ENCODE measurements at regions not wholly inside any gene's neighbourhood (a gene's known extent, or its start where the extent isn't known, plus 50 kb on each side); places are given as distances from the start of the nearest gene placed in this dataset.
"Not testable (repeated sequence)": the region's sequence is repeated elsewhere in the genome, so short reads cannot be mapped to it uniquely, and the experiment has no call there.

- Histone ChIP-seq H3K27me3 (ENCODE audit: insufficient read depth, low read length) (peaks cover 9% of the 10 kb centered on the region), H3K36me3 (ENCODE audit: insufficient read depth, low read length) (no peaks in the 10 kb centered on the region), H3K9me3 (ENCODE audit: insufficient read depth, low read depth, low read length) (no peaks in the 10 kb centered on the region), H3K4me3 (ENCODE audit: insufficient read depth, low read depth, low read length) (no peak overlapping the region), H3K4me1 (ENCODE audit: insufficient read depth, low read length) (no peaks in the 10 kb centered on the region), H3K4me2 (ENCODE audit: low read length) (no peak overlapping the region), H3K79me2 (ENCODE audit: insufficient read depth, low read length) (no peaks in the 10 kb centered on the region), H3K27ac (ENCODE audit: low read depth, low read length) (no peak overlapping the region), H4K20me1 (ENCODE audit: insufficient read depth, low read length) (no peaks in the 10 kb centered on the region), H2AFZ (ENCODE audit: low read depth, low read length) (no peak overlapping the region), H3K9ac (ENCODE audit: low read length) (no peak overlapping the region)
- peaks cover 34% of the 10 kb centered on the region for H3K27me3 Mint-ChIP-seq (ENCODE audit: low read depth, unreplicated experiment)
- peaks cover 6% of the 10 kb centered on the region for H3K4me1 Mint-ChIP-seq (ENCODE audit: low read depth, unreplicated experiment)
- peaks cover 2% of the 10 kb centered on the region for H3K9me3 Mint-ChIP-seq (ENCODE audit: unreplicated experiment)
- DNase-seq (ENCODE audit: low read depth) (no peak), FAIRE-seq (no peak)
- H3K4me3 Mint-ChIP-seq (ENCODE audit: unreplicated experiment): no peak overlapping the region
- no peaks in the 10 kb centered on the region for H3K36me3 Mint-ChIP-seq (ENCODE audit: low read depth, unreplicated experiment)
- H3K27ac Mint-ChIP-seq (ENCODE audit: unreplicated experiment): no peak overlapping the region
- TF ChIP-seq, protein P1, sequence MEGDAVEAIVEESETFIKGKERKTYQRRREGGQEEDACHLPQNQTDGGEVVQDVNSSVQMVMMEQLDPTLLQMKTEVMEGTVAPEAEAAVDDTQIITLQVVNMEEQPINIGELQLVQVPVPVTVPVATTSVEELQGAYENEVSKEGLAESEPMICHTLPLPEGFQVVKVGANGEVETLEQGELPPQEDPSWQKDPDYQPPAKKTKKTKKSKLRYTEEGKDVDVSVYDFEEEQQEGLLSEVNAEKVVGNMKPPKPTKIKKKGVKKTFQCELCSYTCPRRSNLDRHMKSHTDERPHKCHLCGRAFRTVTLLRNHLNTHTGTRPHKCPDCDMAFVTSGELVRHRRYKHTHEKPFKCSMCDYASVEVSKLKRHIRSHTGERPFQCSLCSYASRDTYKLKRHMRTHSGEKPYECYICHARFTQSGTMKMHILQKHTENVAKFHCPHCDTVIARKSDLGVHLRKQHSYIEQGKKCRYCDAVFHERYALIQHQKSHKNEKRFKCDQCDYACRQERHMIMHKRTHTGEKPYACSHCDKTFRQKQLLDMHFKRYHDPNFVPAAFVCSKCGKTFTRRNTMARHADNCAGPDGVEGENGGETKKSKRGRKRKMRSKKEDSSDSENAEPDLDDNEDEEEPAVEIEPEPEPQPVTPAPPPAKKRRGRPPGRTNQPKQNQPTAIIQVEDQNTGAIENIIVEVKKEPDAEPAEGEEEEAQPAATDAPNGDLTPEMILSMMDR (IDR thresholded peaks at IDR 0.05; ENCODE audit: insufficient read depth, low read depth, low read length): no peak
- no peak for TF ChIP-seq EZH2 (IDR thresholded peaks at IDR 0.05; ENCODE audit: insufficient read depth, low read length)
These were observed 142.6 kb upstream of the PROK2 start for GRCh38 chr3:71927505-71928066.

- no peak overlapping the region for H3K27ac ChIP-seq (ENCODE audit: low read depth, low read length)
- Mint-ChIP-seq H3K9me3 (ENCODE audit: unreplicated experiment) (peaks cover 2% of the 10 kb centered on the region), H3K4me3 (ENCODE audit: unreplicated experiment) (no peak overlapping the region), H3K27me3 (ENCODE audit: low read depth, unreplicated experiment) (peaks cover 34% of the 10 kb centered on the region), H3K4me1 (ENCODE audit: low read depth, unreplicated experiment) (peaks cover 6% of the 10 kb centered on the region), H3K27ac (ENCODE audit: unreplicated experiment) (no peak overlapping the region), H3K36me3 (ENCODE audit: low read depth, unreplicated experiment) (no peaks in the 10 kb centered on the region)
- H3K4me3 ChIP-seq (ENCODE audit: insufficient read depth, low read depth, low read length): no peak overlapping the region
- FAIRE-seq (no peak), DNase-seq (ENCODE audit: low read depth) (no peak)
- no peaks in the 10 kb centered on the region for H3K4me1 ChIP-seq (ENCODE audit: insufficient read depth, low read length)
- TF ChIP-seq, protein P1 (IDR thresholded peaks at IDR 0.05; ENCODE audit: insufficient read depth, low read depth, low read length): no peak
- no peak for TF ChIP-seq EZH2 (IDR thresholded peaks at IDR 0.05; ENCODE audit: insufficient read depth, low read length)
- no peak overlapping the region for H3K4me2 ChIP-seq (ENCODE audit: low read length)
- no peaks in the 10 kb centered on the region for H3K9me3 ChIP-seq (ENCODE audit: insufficient read depth, low read depth, low read length)
- H3K36me3 ChIP-seq (ENCODE audit: insufficient read depth, low read length): no peaks in the 10 kb centered on the region
- no peaks in the 10 kb centered on the region for H3K79me2 ChIP-seq (ENCODE audit: insufficient read depth, low read length)
- H4K20me1 ChIP-seq (ENCODE audit: insufficient read depth, low read length): no peaks in the 10 kb centered on the region
- H3K9ac ChIP-seq (ENCODE audit: low read length): no peak overlapping the region
- H2AFZ ChIP-seq (ENCODE audit: low read depth, low read length): no peak overlapping the region
- peaks cover 9% of the 10 kb centered on the region for H3K27me3 ChIP-seq (ENCODE audit: insufficient read depth, low read length)
These were observed 141.7 kb upstream of the PROK2 start for GRCh38 chr3:71926616-71927015.

- no peaks in the 10 kb centered on the region for H3K36me3 Mint-ChIP-seq (ENCODE audit: low read depth, unreplicated experiment)
- DNase-seq (ENCODE audit: low read depth) (no peak), FAIRE-seq (no peak)
- no peak overlapping the region for H3K27ac Mint-ChIP-seq (ENCODE audit: unreplicated experiment)
- H3K4me1 Mint-ChIP-seq (ENCODE audit: low read depth, unreplicated experiment): peaks cover 6% of the 10 kb centered on the region
- Histone ChIP-seq H3K4me2 (ENCODE audit: low read length) (no peak overlapping the region), H3K9ac (ENCODE audit: low read length) (no peak overlapping the region), H3K36me3 (ENCODE audit: insufficient read depth, low read length) (no peaks in the 10 kb centered on the region), H3K4me3 (ENCODE audit: insufficient read depth, low read depth, low read length) (no peak overlapping the region), H3K27ac (ENCODE audit: low read depth, low read length) (no peak overlapping the region), H3K79me2 (ENCODE audit: insufficient read depth, low read length) (no peaks in the 10 kb centered on the region), H3K9me3 (ENCODE audit: insufficient read depth, low read depth, low read length) (no peaks in the 10 kb centered on the region), H4K20me1 (ENCODE audit: insufficient read depth, low read length) (no peaks in the 10 kb centered on the region), H2AFZ (ENCODE audit: low read depth, low read length) (no peak overlapping the region), H3K4me1 (ENCODE audit: insufficient read depth, low read length) (no peaks in the 10 kb centered on the region), H3K27me3 (ENCODE audit: insufficient read depth, low read length) (peaks cover 11% of the 10 kb centered on the region)
- no peak overlapping the region for H3K4me3 Mint-ChIP-seq (ENCODE audit: unreplicated experiment)
- H3K27me3 Mint-ChIP-seq (ENCODE audit: low read depth, unreplicated experiment): peaks cover 34% of the 10 kb centered on the region
- H3K9me3 Mint-ChIP-seq (ENCODE audit: unreplicated experiment): peaks cover 2% of the 10 kb centered on the region
- TF ChIP-seq EZH2 (IDR thresholded peaks at IDR 0.05; ENCODE audit: insufficient read depth, low read length): no peak
- TF ChIP-seq, protein P1 (IDR thresholded peaks at IDR 0.05; ENCODE audit: insufficient read depth, low read depth, low read length): peak; percentile 20
These were observed 141.3 kb upstream of the PROK2 start for GRCh38 chr3:71926262-71926600.

- not testable (repeated sequence) for H4K20me1 ChIP-seq (ENCODE audit: insufficient read depth, low read length); H3K27ac ChIP-seq (ENCODE audit: low read depth, low read length); H3K27ac Mint-ChIP-seq (ENCODE audit: unreplicated experiment); FAIRE-seq; H3K4me2 ChIP-seq (ENCODE audit: low read length); H3K9me3 ChIP-seq (ENCODE audit: insufficient read depth, low read depth, low read length); H3K9me3 Mint-ChIP-seq (ENCODE audit: unreplicated experiment); H3K36me3 ChIP-seq (ENCODE audit: insufficient read depth, low read length); H3K27me3 ChIP-seq (ENCODE audit: insufficient read depth, low read length); H2AFZ ChIP-seq (ENCODE audit: low read depth, low read length); H3K4me1 ChIP-seq (ENCODE audit: insufficient read depth, low read length); H3K4me3 Mint-ChIP-seq (ENCODE audit: unreplicated experiment); H3K4me1 Mint-ChIP-seq (ENCODE audit: low read depth, unreplicated experiment); H3K9ac ChIP-seq (ENCODE audit: low read length); DNase-seq (ENCODE audit: low read depth); H3K36me3 Mint-ChIP-seq (ENCODE audit: low read depth, unreplicated experiment); H3K79me2 ChIP-seq (ENCODE audit: insufficient read depth, low read length); H3K4me3 ChIP-seq (ENCODE audit: insufficient read depth, low read depth, low read length)
- H3K27me3 Mint-ChIP-seq (ENCODE audit: low read depth, unreplicated experiment): peaks cover 34% of the 10 kb centered on the region
These were observed 140.7 kb upstream of the PROK2 start for GRCh38 chr3:71925511-71926261.

All from astrocyte (in vitro differentiated cells and primary cell).